ENCODE measurements at regions not wholly inside any gene's neighbourhood (a gene's known extent, or its start where the extent isn't known, plus 50 kb on each side); places are given as distances from the start of the nearest gene placed in this dataset.

DNA sequence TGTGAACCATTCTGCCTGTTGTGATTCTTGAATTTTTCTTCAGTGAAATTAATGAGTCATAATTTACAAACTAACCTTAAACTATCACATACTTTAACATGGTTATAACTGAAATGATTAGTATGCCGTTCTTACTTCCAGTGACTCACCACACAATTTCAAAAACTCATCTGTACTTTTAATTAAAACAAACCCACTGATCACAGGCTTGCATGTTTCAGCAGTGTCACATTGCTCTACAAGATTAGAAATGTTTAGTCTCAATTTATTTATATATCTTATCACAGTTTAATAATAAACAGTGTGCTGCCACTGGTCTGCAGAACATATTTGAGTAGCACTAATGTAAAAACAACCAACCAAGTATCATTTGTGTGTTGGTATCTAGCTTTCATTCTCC lies 2227.9 kb upstream of the PCDH20 start:
- no peak overlapping the region for H3K4me2 ChIP-seq (ENCODE audit: insufficient read depth, low read length)
- no peaks in the 10 kb centered on the region for H3K79me2 ChIP-seq (ENCODE audit: control insufficient read depth, insufficient read depth, low read length)
- H3K27me3 ChIP-seq (ENCODE audit: control insufficient read depth in 2 of 2, insufficient read depth in 2 of 2, low read length in 2 of 2) = no peaks in the 10 kb centered on the region
- no peaks in the 10 kb centered on the region for H3K36me3 ChIP-seq (ENCODE audit: control insufficient read depth in 2 of 2, extremely low read depth in 1 of 2, insufficient read depth in 2 of 2, low read length in 2 of 2)
- no peak for FAIRE-seq
- no peak for DNase-seq (ENCODE audit: low read depth, low spot score)
- CTCF ChIA-PET = no interaction called here
- H3K4me1 ChIP-seq (ENCODE audit: control insufficient read depth, extremely low read depth, insufficient read depth, low read length) = no peaks in the 10 kb centered on the region
- TF ChIP-seq FOS (IDR thresholded peaks at IDR 0.05; ENCODE audit: borderline replicate concordance, insufficient read depth, low read length) (no peak), EZH2 (IDR thresholded peaks at IDR 0.05; ENCODE audit: borderline replicate concordance, low read depth, low read length, severe bottlenecking) (no peak), POLR2AphosphoS5 (IDR thresholded peaks at IDR 0.05; ENCODE audit: insufficient read depth, low read depth, low read length) (no peak), POLR2A (IDR thresholded peaks at IDR 0.05; ENCODE audit: low read depth, low read length) (no peak), MYC (IDR thresholded peaks at IDR 0.05; ENCODE audit: low read depth, low read length) (no peak), JUN (IDR thresholded peaks at IDR 0.05; ENCODE audit: borderline replicate concordance, insufficient read depth, insufficient read length, low read depth) (no peak), GATA2 (IDR thresholded peaks at IDR 0.05; ENCODE audit: insufficient read depth, insufficient read length, low read depth, low read length) (no peak)
- TF ChIP-seq, protein P1, sequence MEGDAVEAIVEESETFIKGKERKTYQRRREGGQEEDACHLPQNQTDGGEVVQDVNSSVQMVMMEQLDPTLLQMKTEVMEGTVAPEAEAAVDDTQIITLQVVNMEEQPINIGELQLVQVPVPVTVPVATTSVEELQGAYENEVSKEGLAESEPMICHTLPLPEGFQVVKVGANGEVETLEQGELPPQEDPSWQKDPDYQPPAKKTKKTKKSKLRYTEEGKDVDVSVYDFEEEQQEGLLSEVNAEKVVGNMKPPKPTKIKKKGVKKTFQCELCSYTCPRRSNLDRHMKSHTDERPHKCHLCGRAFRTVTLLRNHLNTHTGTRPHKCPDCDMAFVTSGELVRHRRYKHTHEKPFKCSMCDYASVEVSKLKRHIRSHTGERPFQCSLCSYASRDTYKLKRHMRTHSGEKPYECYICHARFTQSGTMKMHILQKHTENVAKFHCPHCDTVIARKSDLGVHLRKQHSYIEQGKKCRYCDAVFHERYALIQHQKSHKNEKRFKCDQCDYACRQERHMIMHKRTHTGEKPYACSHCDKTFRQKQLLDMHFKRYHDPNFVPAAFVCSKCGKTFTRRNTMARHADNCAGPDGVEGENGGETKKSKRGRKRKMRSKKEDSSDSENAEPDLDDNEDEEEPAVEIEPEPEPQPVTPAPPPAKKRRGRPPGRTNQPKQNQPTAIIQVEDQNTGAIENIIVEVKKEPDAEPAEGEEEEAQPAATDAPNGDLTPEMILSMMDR (IDR thresholded peaks at IDR 0.05; ENCODE audit: extremely low read depth in 1 of 2, insufficient read depth in 1 of 2, low read depth in 1 of 2, low read length in 2 of 2) = no peak
- TF ChIP-seq, protein P2, sequence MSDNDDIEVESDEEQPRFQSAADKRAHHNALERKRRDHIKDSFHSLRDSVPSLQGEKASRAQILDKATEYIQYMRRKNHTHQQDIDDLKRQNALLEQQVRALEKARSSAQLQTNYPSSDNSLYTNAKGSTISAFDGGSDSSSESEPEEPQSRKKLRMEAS (IDR thresholded peaks at IDR 0.05; ENCODE audit: insufficient read depth, insufficient read length) = no peak
- H3K4me3 ChIP-seq (replicated peaks in 1 of 3; ENCODE audit: insufficient read depth in 1 of 3, low read depth in 1 of 3, low read length in 3 of 3) = no peak overlapping the region
- H3K9me1 ChIP-seq (replicated peaks; ENCODE audit: control insufficient read depth, extremely low read depth, insufficient read depth, low read length) = no peaks in the 10 kb centered on the region
- H3K27ac ChIP-seq (ENCODE audit: insufficient read depth, low read depth, low read length) = no peak overlapping the region
- dilution Hi-C loops (cut with MboI; ENCODE audit: extremely low pct_ligation_motif_present, low sequenced_read_pairs) = no loop called here
- no peak overlapping the region for H2AFZ ChIP-seq (ENCODE audit: low read depth, low read length)
- intact Hi-C loops (cut with micrococcal nuclease) = no loop called here
- no TSS peak for BruUV-seq (replicated peaks)
- POLR2A ChIA-PET = no interaction called here
- H3K9me3 ChIP-seq (replicated peaks; ENCODE audit: control insufficient read depth, insufficient read depth, low read length) = no peaks in the 10 kb centered on the region
- H4K20me1 ChIP-seq (replicated peaks; ENCODE audit: control insufficient read depth, extremely low read depth, insufficient read depth, low read length) = no peaks in the 10 kb centered on the region
- H3K9ac ChIP-seq (replicated peaks; ENCODE audit: extremely low read depth, insufficient read depth, low read length) = no peak overlapping the region

Measured in endothelial cell of umbilical vein (primary cell).